ENCODE measurements at regions not wholly inside any gene's neighbourhood (a gene's known extent, or its start where the extent isn't known, plus 50 kb on each side); places are given as distances from the start of the nearest gene placed in this dataset.

- no peak overlapping the region for H3K4me3 Mint-ChIP-seq
- H3K27me3 Mint-ChIP-seq, result no peaks in the 10 kb centered on the region
- no peak overlapping the region for H3K27ac Mint-ChIP-seq
- H3K9me3 Mint-ChIP-seq, result no peaks in the 10 kb centered on the region
- H3K36me3 Mint-ChIP-seq, result no peaks in the 10 kb centered on the region
- peaks cover 18% of the 10 kb centered on the region for H3K4me1 Mint-ChIP-seq
Observed at GRCh38 chr4:74619931-74620702, 174.2 kb downstream of the BTC start.

- H3K9me3 Mint-ChIP-seq, result no peaks in the 10 kb centered on the region
Observed at GRCh38 chr4:74621616-74622015, 172.7 kb downstream of the BTC start.

GRCh38 chr4:74623041-74623440, 171.3 kb downstream of the BTC start:
- H3K27me3 Mint-ChIP-seq, result no peaks in the 10 kb centered on the region
- H3K4me3 Mint-ChIP-seq, result no peak overlapping the region
- no peaks in the 10 kb centered on the region for H3K9me3 Mint-ChIP-seq
- H3K27ac Mint-ChIP-seq, result no peak overlapping the region
- H3K4me1 Mint-ChIP-seq, result peaks cover 29% of the 10 kb centered on the region
- H3K36me3 Mint-ChIP-seq, result no peaks in the 10 kb centered on the region

More at GRCh38 chr4:74621616-74622015, 172.7 kb downstream of the BTC start:
- H3K4me1 Mint-ChIP-seq, result peaks cover 29% of the 10 kb centered on the region
- no peak overlapping the region for H3K4me3 Mint-ChIP-seq
- no peaks in the 10 kb centered on the region for H3K27me3 Mint-ChIP-seq
- no peak overlapping the region for H3K27ac Mint-ChIP-seq
- no peaks in the 10 kb centered on the region for H3K36me3 Mint-ChIP-seq

- H3K4me3 Mint-ChIP-seq, result no peak overlapping the region
- H3K27me3 Mint-ChIP-seq, result no peaks in the 10 kb centered on the region
- no peaks in the 10 kb centered on the region for H3K36me3 Mint-ChIP-seq
- H3K4me1 Mint-ChIP-seq, result peaks cover 29% of the 10 kb centered on the region
- H3K9me3 Mint-ChIP-seq, result no peaks in the 10 kb centered on the region
- no peak overlapping the region for H3K27ac Mint-ChIP-seq
Observed at GRCh38 chr4:74624351-74625151, 169.8 kb downstream of the BTC start.

- H3K27ac Mint-ChIP-seq, result no peak overlapping the region
- no peaks in the 10 kb centered on the region for H3K9me3 Mint-ChIP-seq
- no peaks in the 10 kb centered on the region for H3K36me3 Mint-ChIP-seq
Observed at GRCh38 chr4:74625981-74626380, 168.3 kb downstream of the BTC start.

GRCh38 chr4:74627093-74627492, 167.2 kb downstream of the BTC start:
- Mint-ChIP-seq H3K4me3 (no peak overlapping the region), H3K4me1 (peaks cover 29% of the 10 kb centered on the region), H3K27ac (no peak overlapping the region)

More at GRCh38 chr4:74625981-74626380, 168.3 kb downstream of the BTC start:
- Mint-ChIP-seq H3K4me3 (no peak overlapping the region), H3K4me1 (peaks cover 29% of the 10 kb centered on the region), H3K27me3 (no peaks in the 10 kb centered on the region)

GRCh38 chr4:74627504-74627903, 166.8 kb downstream of the BTC start:
- no peaks in the 10 kb centered on the region for H3K27me3 Mint-ChIP-seq
- peaks cover 31% of the 10 kb centered on the region for H3K4me1 Mint-ChIP-seq
- H3K36me3 Mint-ChIP-seq, result no peaks in the 10 kb centered on the region
- no peak overlapping the region for H3K4me3 Mint-ChIP-seq
- no peak overlapping the region for H3K27ac Mint-ChIP-seq
- no peaks in the 10 kb centered on the region for H3K9me3 Mint-ChIP-seq

More at GRCh38 chr4:74627093-74627492, 167.2 kb downstream of the BTC start:
- Mint-ChIP-seq H3K36me3 (no peaks in the 10 kb centered on the region), H3K9me3 (no peaks in the 10 kb centered on the region), H3K27me3 (no peaks in the 10 kb centered on the region)

GRCh38 chr4:74628852-74629620, 165.3 kb downstream of the BTC start:
- Mint-ChIP-seq H3K9me3 (no peaks in the 10 kb centered on the region), H3K36me3 (no peaks in the 10 kb centered on the region)

GRCh38 chr4:74630551-74630950, 163.8 kb downstream of the BTC start:
- H3K36me3 Mint-ChIP-seq, result no peaks in the 10 kb centered on the region

More at GRCh38 chr4:74628852-74629620, 165.3 kb downstream of the BTC start:
- peaks cover 38% of the 10 kb centered on the region for H3K4me1 Mint-ChIP-seq
- H3K27me3 Mint-ChIP-seq, result no peaks in the 10 kb centered on the region
- H3K27ac Mint-ChIP-seq, result no peak overlapping the region
- H3K4me3 Mint-ChIP-seq, result no peak overlapping the region

GRCh38 chr4:74631338-74631737, 163.0 kb downstream of the BTC start:
- H3K9me3 Mint-ChIP-seq, result no peaks in the 10 kb centered on the region
- peaks cover 17% of the 10 kb centered on the region for H3K4me1 Mint-ChIP-seq
- no peaks in the 10 kb centered on the region for H3K27me3 Mint-ChIP-seq
- no peaks in the 10 kb centered on the region for H3K36me3 Mint-ChIP-seq
- H3K27ac Mint-ChIP-seq, result no peak overlapping the region
- no peak overlapping the region for H3K4me3 Mint-ChIP-seq

More at GRCh38 chr4:74630551-74630950, 163.8 kb downstream of the BTC start:
- Mint-ChIP-seq H3K4me3 (no peak overlapping the region), H3K4me1 (peaks cover 24% of the 10 kb centered on the region), H3K9me3 (no peaks in the 10 kb centered on the region), H3K27me3 (no peaks in the 10 kb centered on the region), H3K27ac (no peak overlapping the region)

GRCh38 chr4:74631988-74632387, 162.3 kb downstream of the BTC start:
- Mint-ChIP-seq H3K27me3 (no peaks in the 10 kb centered on the region), H3K4me3 (no peak overlapping the region), H3K36me3 (no peaks in the 10 kb centered on the region), H3K4me1 (peaks cover 17% of the 10 kb centered on the region), H3K9me3 (no peaks in the 10 kb centered on the region), H3K27ac (no peak overlapping the region)

- Mint-ChIP-seq H3K4me3 (peak overlapping the region; percentile 34), H3K36me3 (no peaks in the 10 kb centered on the region), H3K9me3 (no peaks in the 10 kb centered on the region), H3K4me1 (peaks cover 17% of the 10 kb centered on the region), H3K27me3 (no peaks in the 10 kb centered on the region), H3K27ac (no peak overlapping the region)
Observed at GRCh38 chr4:74632634-74633033, 161.7 kb downstream of the BTC start.

GRCh38 chr4:74635074-74635473, 159.2 kb downstream of the BTC start:
- H3K27ac Mint-ChIP-seq, result no peak overlapping the region
- no peak overlapping the region for H3K4me3 Mint-ChIP-seq
- no peaks in the 10 kb centered on the region for H3K36me3 Mint-ChIP-seq
- H3K9me3 Mint-ChIP-seq, result no peaks in the 10 kb centered on the region
- no peaks in the 10 kb centered on the region for H3K27me3 Mint-ChIP-seq
- peaks cover 17% of the 10 kb centered on the region for H3K4me1 Mint-ChIP-seq

GRCh38 chr4:74635490-74636123, 158.7 kb downstream of the BTC start:
- Mint-ChIP-seq H3K36me3 (no peaks in the 10 kb centered on the region), H3K4me3 (no peak overlapping the region), H3K9me3 (no peaks in the 10 kb centered on the region), H3K27me3 (no peaks in the 10 kb centered on the region), H3K27ac (no peak overlapping the region), H3K4me1 (peaks cover 17% of the 10 kb centered on the region)

- no peaks in the 10 kb centered on the region for H3K36me3 Mint-ChIP-seq
- H3K4me3 Mint-ChIP-seq, result no peak overlapping the region
- H3K27ac Mint-ChIP-seq, result no peak overlapping the region
- H3K27me3 Mint-ChIP-seq, result no peaks in the 10 kb centered on the region
- peaks cover 11% of the 10 kb centered on the region for H3K4me1 Mint-ChIP-seq
- H3K9me3 Mint-ChIP-seq, result no peaks in the 10 kb centered on the region
Observed at GRCh38 chr4:74638001-74638400, 156.3 kb downstream of the BTC start.

All from activated naive CD4-positive, alpha-beta T cell treated with anti-CD3 and anti-CD28 coated beads, Interleukin-2, amount 50 U/mL, for 24 hours (primary cell).